Germinal center (tissue), 1 donor: ENCODE measurements at regions not wholly inside any gene's neighbourhood (a gene's known extent, or its start where the extent isn't known, plus 50 kb on each side); places are given as distances from the start of the nearest gene placed in this dataset.
"Not testable (repeated sequence)": the region's sequence is repeated elsewhere in the genome, so short reads cannot be mapped to it uniquely, and the experiment has no call there.

ENCODE experiments used
- DNase-seq: peaks from one replicate; pipeline ENCODE4 v3.0.0; 2012; ENCODE audit warnings: mixed read lengths, low spot score

- DNase-seq, result no peak
Measured at GRCh38 chr4:65265526-65265925, 404.8 kb downstream of the EPHA5 start.

DNA sequence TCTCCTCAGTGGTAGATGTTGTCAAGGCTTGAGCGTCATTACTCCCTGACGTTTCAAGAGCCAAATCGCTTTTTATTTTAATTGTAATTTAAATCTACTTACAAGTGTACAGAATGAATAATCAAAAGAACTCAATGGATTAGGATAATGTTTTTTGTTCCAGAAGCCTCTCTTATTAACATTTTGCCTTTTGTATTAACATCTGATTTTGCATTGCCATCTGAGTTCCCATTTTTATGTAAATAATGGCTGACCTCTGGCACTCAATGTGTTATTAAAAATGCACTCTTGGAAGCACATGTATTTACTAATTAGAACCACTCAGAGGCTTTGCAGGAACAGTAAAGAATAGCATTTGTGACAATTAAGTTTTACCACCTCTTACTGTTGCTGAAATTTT is 411.0 kb downstream of the EPHA5 start:
- no peak for DNase-seq

DNA sequence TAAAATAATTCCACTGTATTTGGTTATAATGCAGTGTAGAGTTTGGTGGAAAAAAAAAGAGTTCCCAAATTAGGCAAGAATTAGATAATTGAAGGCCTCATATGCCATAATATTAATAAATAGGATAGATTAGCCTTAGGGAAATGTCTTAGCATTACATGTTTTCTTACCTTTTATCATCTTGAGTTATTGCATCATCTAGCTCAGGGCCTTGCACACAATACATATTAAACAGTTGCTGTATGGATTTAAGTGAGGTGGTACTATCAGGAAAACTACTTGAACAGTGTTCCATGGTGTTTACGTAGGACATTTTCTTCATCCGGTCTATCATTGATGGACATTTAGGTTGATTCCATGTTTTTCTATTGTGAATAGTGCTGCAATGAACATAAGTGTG is 419.4 kb downstream of the EPHA5 start:
- DNase-seq, result no peak

- DNase-seq, result no peak
Measured at GRCh38 chr4:65249111-65249510, 421.2 kb downstream of the EPHA5 start.

- DNase-seq, result no peak
Measured at GRCh38 chr4:65242156-65242846, 428.0 kb downstream of the EPHA5 start.

- no peak for DNase-seq
Measured at GRCh38 chr4:65241257-65241997, 428.9 kb downstream of the EPHA5 start.

DNA sequence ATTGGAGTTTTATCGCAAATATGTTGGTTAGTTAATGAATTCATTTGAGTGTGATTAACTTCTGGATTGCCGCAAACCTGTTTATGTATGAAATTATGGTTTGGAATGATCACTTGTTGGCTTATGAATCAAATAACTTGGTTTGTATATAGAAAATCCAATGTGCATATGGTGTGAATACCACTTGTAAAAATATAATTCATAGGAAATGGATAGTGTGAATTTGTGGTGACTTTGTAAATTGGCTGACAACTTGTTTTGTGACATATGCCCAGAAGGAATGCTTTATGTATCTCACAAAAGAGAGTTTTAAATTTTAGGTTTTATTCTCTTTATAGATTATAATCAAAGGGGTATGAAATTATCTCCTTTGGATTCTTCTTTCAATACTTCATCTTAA is 436.2 kb downstream of the EPHA5 start:
- DNase-seq, result no peak

DNA sequence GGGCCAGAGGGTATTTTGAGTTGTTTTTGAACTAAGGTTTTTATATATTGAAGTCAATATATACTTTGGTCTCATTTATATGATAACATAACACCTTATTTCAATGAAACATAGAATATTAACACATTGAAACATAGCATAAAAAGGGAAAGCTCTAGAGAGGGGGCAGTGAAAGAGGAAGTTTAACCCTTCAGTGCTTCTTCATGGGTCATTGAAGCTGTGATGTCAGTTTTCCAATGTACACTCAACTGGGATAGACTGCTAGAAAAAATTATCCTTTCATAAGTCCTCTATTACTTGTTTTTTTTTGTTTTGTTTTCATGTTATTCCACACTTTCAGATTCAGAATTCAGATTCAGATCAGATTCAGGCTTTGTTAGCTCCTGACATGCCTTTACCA is 442.7 kb downstream of the EPHA5 start:
- no peak for DNase-seq

- DNase-seq, result no peak
Measured at GRCh38 chr4:65223601-65224000, 446.7 kb downstream of the EPHA5 start.

- not testable (repeated sequence) for DNase-seq
Measured at GRCh38 chr4:65223074-65223473, 447.2 kb downstream of the EPHA5 start.

- no peak for DNase-seq
Measured at GRCh38 chr4:65217179-65217578, 453.1 kb downstream of the EPHA5 start.

- no peak for DNase-seq
Measured at GRCh38 chr4:65202853-65203236, 467.4 kb downstream of the EPHA5 start.

DNA sequence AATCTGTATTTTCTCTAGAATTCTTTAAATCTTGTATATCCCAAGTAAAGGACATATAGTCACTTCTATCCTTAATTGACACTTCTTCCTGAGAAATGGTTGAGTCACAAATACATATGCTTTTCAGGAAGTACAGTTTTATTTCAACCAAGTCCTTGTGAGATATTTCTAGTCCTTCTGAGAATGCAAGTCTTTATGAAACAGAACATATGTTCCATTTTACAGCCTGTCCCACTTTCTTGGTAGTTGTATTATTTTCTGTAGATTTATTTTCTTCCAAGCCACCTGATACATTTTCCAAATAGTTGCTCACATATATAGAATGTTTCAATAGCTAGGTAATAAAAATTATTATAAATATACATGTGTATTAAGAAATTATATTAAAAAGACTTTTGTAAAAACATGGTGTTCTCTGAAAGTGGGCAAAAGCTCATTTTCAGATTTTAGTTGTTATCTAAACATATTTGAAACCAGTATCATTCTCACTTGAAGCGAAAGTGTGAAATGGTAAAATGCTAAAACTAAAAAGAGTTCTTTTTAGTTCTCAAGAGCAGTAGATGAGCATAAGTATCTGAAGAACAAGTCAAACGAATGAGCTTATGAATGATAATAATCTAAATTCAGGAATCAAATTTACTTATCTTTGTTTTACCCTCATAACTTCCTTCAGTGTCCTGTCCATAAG is 468.0 kb downstream of the EPHA5 start:
- no peak for DNase-seq

- DNase-seq, result no peak
Measured at GRCh38 chr4:65195666-65196065, 474.6 kb downstream of the EPHA5 start.

- no peak for DNase-seq
Measured at GRCh38 chr4:65195002-65195401, 475.3 kb downstream of the EPHA5 start.

DNA sequence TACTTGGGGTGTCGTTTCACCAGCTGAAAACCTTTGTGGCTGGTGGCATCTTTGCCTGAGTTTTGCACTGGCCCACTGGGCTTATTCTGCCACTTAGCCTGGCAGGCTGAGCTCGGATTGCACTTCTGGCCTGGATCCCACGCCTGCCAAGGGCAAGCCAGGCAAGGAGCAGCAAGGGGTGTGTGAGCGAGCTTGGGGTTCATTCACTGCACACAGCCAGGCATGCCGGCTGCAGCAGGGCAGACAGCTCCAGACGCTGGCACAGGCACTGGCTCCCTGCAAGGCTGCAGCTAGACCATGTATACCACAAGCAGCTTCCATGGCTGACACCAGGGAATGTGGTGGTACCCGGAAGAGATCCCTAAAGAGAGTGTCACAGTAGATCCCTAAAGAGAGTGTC is 476.3 kb downstream of the EPHA5 start:
- no peak for DNase-seq

- no peak for DNase-seq
Measured at GRCh38 chr4:65190780-65191179, 479.5 kb downstream of the EPHA5 start.

DNA sequence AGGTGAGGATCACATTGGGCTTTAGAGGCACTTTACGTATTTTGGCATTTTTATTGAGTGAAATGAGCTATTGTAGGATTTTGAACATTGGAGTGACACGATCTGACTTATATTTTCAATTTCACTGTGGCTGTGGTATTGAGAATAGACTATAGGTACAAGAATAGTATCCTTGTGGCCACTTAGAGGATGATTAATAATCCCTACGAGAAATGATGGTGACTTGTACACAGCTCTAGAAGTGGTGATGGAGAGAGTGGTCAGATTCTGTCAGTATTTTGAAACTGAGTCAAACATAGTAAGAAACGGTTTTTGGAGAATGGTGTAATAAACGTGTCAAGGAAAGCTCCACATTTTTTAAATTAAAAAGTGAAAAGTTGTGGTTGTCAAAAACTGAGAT is 494.7 kb downstream of the EPHA5 start:
- DNase-seq, result no peak

DNA sequence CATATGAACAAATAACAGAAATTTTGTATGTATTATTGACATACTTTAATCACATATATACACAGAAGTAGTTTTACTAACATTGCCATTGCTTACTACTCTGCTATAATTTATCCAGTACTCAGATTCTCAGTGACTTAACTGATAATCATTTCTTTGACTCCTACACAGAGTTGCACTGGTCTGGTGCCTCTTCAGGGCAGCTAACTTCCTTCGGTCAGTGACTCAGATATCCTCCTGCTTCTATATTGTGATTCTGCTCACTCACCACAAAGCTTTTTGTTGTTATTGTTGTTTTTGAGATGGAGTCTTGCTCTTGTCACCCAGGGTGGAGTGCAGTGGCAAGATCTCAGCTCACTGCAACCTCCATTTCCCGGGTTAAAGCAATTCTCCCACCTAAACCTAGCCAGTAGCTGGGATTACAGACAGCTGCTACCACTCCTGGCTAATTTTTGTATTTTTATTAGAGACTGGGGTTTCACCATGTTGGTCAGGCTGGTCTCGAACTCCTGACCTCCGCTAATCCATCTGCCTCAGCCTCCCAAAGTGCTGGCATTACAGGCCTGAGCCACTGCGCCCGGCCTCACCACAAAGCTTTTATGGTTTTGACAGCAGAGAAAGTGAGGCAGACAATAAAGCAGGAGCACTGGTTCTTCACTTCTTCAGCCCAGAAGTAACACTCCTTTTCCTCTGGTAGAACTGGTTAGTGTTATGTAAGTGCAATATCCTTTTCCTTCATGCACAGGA is 499.3 kb downstream of the EPHA5 start:
- no peak for DNase-seq

- DNase-seq, result no peak
Measured at GRCh38 chr4:65167719-65168118, 502.6 kb downstream of the EPHA5 start.

GRCh38 chr4:65152205-65152604 is 518.1 kb downstream of the EPHA5 start:
- DNase-seq, result no peak

- DNase-seq, result no peak
Measured at GRCh38 chr4:65139998-65140397, 530.3 kb downstream of the EPHA5 start.

- no peak for DNase-seq
Measured at GRCh38 chr4:65126200-65126599, 544.1 kb downstream of the EPHA5 start.
